GM23338 (cell line): ENCODE measurements at regions not wholly inside any gene's neighbourhood (a gene's known extent, or its start where the extent isn't known, plus 50 kb on each side); places are given as distances from the start of the nearest gene placed in this dataset.
A peak's percentile ranks its signal among the peaks of the same experiment; 100 is the strongest.

Source experiments
- ATAC-seq: fragments of 200-7000 bp; cut with Tn5 transposase; 3 replicates; pipeline ENCODE4 v1.9.1; 2020
- DNase-seq: peaks from one replicate; pipeline ENCODE4 v3.0.0-alpha.2; 2015; ENCODE audit warnings: low spot score
- H2AFZ ChIP-seq: fragments of 200-600 bp; sonication (generic); 2 replicates; pipeline ENCODE4 v1.8.0; 2016; ENCODE audit warnings: antibody characterized with exemption, mild to moderate bottlenecking, moderate library complexity
- H3F3A ChIP-seq: fragments of 200-600 bp; sonication (generic); replicated peaks from 2 replicates; pipeline ENCODE4 v1.8.0; 2017; ENCODE audit warnings: antibody characterized with exemption, mixed run types, low read depth
- H3K27ac ChIP-seq: fragments of 200-600 bp; sonication (generic); 2 replicates; pipeline ENCODE4 v1.6.1; 2016; ENCODE audit warnings: low read depth
- H3K27me3 ChIP-seq: fragments of 200-600 bp; sonication (generic); 2 replicates; pipeline ENCODE4 v1.8.0; 2016; ENCODE audit warnings: mild to moderate bottlenecking, mixed run types, moderate library complexity; ENCODE audit not compliant: insufficient read depth
- H3K36me3 ChIP-seq: fragments of 200-600 bp; sonication (generic); 2 replicates; pipeline ENCODE4 v1.8.0; 2016; ENCODE audit warnings: mild to moderate bottlenecking; ENCODE audit not compliant: insufficient read depth
- H3K4me1 ChIP-seq: fragments of 200-600 bp; sonication (generic); 2 replicates; pipeline ENCODE4 v1.8.0; 2016; ENCODE audit warnings: mild to moderate bottlenecking, moderate library complexity; ENCODE audit not compliant: insufficient read depth
- H3K4me2 ChIP-seq: fragments of 200-600 bp; sonication (generic); 2 replicates; pipeline ENCODE4 v1.7.1; 2017; ENCODE audit warnings: mixed run types
- H3K4me3 ChIP-seq: fragments of 200-600 bp; sonication (generic); 2 replicates; pipeline ENCODE4 v1.6.1; 2016; ENCODE audit warnings: mixed run types
- H3K79me2 ChIP-seq: fragments of 200-600 bp; sonication (generic); replicated peaks from 2 replicates; pipeline ENCODE4 v1.8.0; 2017; ENCODE audit warnings: mild to moderate bottlenecking; ENCODE audit not compliant: insufficient read depth
- H3K9me2 ChIP-seq: fragments of 200-600 bp; sonication (generic); 2 replicates; pipeline ENCODE4 v1.8.0; 2017; ENCODE audit not compliant: insufficient read depth
- H4K20me1 ChIP-seq: fragments of 200-600 bp; sonication (generic); replicated peaks from 2 replicates; pipeline ENCODE4 v1.8.0; 2017; ENCODE audit warnings: mild to moderate bottlenecking; ENCODE audit not compliant: insufficient read depth
- H3K27ac Mint-ChIP-seq: 2 replicates; pipeline ENCODE4 v1.8.0; 2020; ENCODE audit warnings: inconsistent platforms, mild to moderate bottlenecking, moderate library complexity, mixed read lengths
- H3K27me3 Mint-ChIP-seq: 3 replicates; pipeline ENCODE4 v1.8.0; 2022; ENCODE audit warnings: low read depth, mild to moderate bottlenecking, moderate library complexity, mixed read lengths, inconsistent platforms; ENCODE audit not compliant: insufficient read depth, poor library complexity
- H3K36me3 Mint-ChIP-seq: 3 replicates; pipeline ENCODE4 v1.8.0; 2021; ENCODE audit warnings: low read depth, mild to moderate bottlenecking, inconsistent platforms, moderate library complexity, mixed read lengths
- H3K4me1 Mint-ChIP-seq: 3 replicates; pipeline ENCODE4 v1.8.0; 2020; ENCODE audit warnings: mild to moderate bottlenecking, inconsistent platforms, mixed read lengths
- H3K4me3 Mint-ChIP-seq: 3 replicates; pipeline ENCODE4 v1.8.0; 2021; ENCODE audit warnings: moderate library complexity, mild to moderate bottlenecking, inconsistent platforms, mixed read lengths
- H3K9me3 Mint-ChIP-seq: 3 replicates; pipeline ENCODE4 v1.8.0; 2020; ENCODE audit warnings: moderate library complexity, mild to moderate bottlenecking, inconsistent platforms, mixed read lengths
- CREB1 ChIP-seq: fragments of 250-450 bp; sonication (Bioruptor Pico); IDR thresholded peaks from 2 replicates; pipeline ENCODE4 v1.5.0; 2020; ENCODE audit warnings: low read depth, mild to moderate bottlenecking, moderate library complexity
- JUNB ChIP-seq: IDR thresholded peaks from one replicate; pipeline ENCODE4 v1.6.1; 2016; ENCODE audit warnings: antibody characterized with exemption; ENCODE audit not compliant: unreplicated experiment
- POLR2AphosphoS5 ChIP-seq: IDR thresholded peaks from 2 replicates; pipeline ENCODE4 v1.6.1; 2016; ENCODE audit warnings: antibody characterized with exemption, low read depth
- ZNF331 ChIP-seq: fragments of 250-450 bp; sonication (Bioruptor Pico); IDR thresholded peaks from 2 replicates; pipeline ENCODE4 v1.5.0; 2020; ENCODE audit warnings: low read depth, mild to moderate bottlenecking, moderate library complexity
- TF ChIP-seq, protein P1 (sequence below): IDR thresholded peaks from one replicate; pipeline ENCODE4 v1.6.1; 2018; ENCODE audit warnings: antibody characterized with exemption; ENCODE audit not compliant: unreplicated experiment
- TF ChIP-seq, protein P2 (sequence below), 2 experiments: fragments of 200-600 bp in 1 of 2; sonication (generic) in 1 of 2; conservative IDR thresholded peaks; 2 replicates each; pipeline versions ENCODE4 v1.5.1 to v1.6.1; 2016 to 2017; ENCODE audit warnings: antibody characterized with exemption in 2 of 2, low read depth in 2 of 2, mild to moderate bottlenecking in 2 of 2, moderate library complexity in 1 of 2
- TF ChIP-seq, protein P3 (sequence below): IDR thresholded peaks from 2 replicates; pipeline ENCODE4 v1.6.1; 2016; ENCODE audit warnings: antibody characterized with exemption
- TF ChIP-seq, protein P4 (sequence below): fragments of 250-450 bp; sonication (Bioruptor Pico); IDR thresholded peaks from 2 replicates; pipeline ENCODE4 v1.5.0; 2020; ENCODE audit warnings: mild to moderate bottlenecking, moderate library complexity

DNA sequence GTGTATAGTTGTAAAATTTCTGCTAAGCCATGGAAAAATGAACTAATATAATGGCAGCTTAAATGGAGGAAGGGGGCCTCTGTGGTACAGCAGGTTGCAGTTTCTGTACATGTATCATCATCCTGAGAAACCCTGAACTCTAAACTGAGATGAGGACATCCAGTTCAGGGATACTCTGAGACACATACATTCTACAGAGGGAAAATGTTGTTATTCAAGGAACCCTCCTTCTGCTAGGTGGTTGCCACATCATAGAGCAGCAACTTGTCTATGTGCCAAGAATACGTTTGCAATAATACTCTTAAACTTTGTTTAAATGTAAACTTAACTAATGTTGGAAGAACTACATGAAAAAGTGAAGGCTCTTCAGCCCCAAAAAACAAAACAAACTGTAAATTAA, 1310.8 kb upstream of the WWC1 start:
- H3K9me2 ChIP-seq = no peaks in the 10 kb centered on the region
- no peak overlapping the region for H2AFZ ChIP-seq
- H3K27me3 ChIP-seq = peaks cover 14% of the 10 kb centered on the region
- ATAC-seq = no peak
- no peaks in the 10 kb centered on the region for H4K20me1 ChIP-seq
- no peaks in the 10 kb centered on the region for H3F3A ChIP-seq
- Mint-ChIP-seq H3K4me1 (peaks cover 45% of the 10 kb centered on the region), H3K36me3 (no peaks in the 10 kb centered on the region; the same call in 2 of the 3 replicates), H3K27me3 (peaks cover 10% of the 10 kb centered on the region), H3K9me3 (no peaks in the 10 kb centered on the region), H3K4me3 (peak overlapping the region; percentile 89; the same call in 1 of the 3 replicates), H3K27ac (no peak overlapping the region)
- TF ChIP-seq, protein P1, sequence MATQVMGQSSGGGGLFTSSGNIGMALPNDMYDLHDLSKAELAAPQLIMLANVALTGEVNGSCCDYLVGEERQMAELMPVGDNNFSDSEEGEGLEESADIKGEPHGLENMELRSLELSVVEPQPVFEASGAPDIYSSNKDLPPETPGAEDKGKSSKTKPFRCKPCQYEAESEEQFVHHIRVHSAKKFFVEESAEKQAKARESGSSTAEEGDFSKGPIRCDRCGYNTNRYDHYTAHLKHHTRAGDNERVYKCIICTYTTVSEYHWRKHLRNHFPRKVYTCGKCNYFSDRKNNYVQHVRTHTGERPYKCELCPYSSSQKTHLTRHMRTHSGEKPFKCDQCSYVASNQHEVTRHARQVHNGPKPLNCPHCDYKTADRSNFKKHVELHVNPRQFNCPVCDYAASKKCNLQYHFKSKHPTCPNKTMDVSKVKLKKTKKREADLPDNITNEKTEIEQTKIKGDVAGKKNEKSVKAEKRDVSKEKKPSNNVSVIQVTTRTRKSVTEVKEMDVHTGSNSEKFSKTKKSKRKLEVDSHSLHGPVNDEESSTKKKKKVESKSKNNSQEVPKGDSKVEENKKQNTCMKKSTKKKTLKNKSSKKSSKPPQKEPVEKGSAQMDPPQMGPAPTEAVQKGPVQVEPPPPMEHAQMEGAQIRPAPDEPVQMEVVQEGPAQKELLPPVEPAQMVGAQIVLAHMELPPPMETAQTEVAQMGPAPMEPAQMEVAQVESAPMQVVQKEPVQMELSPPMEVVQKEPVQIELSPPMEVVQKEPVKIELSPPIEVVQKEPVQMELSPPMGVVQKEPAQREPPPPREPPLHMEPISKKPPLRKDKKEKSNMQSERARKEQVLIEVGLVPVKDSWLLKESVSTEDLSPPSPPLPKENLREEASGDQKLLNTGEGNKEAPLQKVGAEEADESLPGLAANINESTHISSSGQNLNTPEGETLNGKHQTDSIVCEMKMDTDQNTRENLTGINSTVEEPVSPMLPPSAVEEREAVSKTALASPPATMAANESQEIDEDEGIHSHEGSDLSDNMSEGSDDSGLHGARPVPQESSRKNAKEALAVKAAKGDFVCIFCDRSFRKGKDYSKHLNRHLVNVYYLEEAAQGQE = no peak
- TF ChIP-seq JUNB = no peak
- TF ChIP-seq, protein P2, sequence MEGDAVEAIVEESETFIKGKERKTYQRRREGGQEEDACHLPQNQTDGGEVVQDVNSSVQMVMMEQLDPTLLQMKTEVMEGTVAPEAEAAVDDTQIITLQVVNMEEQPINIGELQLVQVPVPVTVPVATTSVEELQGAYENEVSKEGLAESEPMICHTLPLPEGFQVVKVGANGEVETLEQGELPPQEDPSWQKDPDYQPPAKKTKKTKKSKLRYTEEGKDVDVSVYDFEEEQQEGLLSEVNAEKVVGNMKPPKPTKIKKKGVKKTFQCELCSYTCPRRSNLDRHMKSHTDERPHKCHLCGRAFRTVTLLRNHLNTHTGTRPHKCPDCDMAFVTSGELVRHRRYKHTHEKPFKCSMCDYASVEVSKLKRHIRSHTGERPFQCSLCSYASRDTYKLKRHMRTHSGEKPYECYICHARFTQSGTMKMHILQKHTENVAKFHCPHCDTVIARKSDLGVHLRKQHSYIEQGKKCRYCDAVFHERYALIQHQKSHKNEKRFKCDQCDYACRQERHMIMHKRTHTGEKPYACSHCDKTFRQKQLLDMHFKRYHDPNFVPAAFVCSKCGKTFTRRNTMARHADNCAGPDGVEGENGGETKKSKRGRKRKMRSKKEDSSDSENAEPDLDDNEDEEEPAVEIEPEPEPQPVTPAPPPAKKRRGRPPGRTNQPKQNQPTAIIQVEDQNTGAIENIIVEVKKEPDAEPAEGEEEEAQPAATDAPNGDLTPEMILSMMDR (conservative IDR thresholded peaks at IDR 0.05; ENCODE audit: low read depth in 2 of 2) = no peak
- TF ChIP-seq, protein P3, sequence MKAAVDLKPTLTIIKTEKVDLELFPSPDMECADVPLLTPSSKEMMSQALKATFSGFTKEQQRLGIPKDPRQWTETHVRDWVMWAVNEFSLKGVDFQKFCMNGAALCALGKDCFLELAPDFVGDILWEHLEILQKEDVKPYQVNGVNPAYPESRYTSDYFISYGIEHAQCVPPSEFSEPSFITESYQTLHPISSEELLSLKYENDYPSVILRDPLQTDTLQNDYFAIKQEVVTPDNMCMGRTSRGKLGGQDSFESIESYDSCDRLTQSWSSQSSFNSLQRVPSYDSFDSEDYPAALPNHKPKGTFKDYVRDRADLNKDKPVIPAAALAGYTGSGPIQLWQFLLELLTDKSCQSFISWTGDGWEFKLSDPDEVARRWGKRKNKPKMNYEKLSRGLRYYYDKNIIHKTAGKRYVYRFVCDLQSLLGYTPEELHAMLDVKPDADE = no peak
- no peak for TF ChIP-seq CREB1
- TF ChIP-seq POLR2AphosphoS5 = no peak
- TF ChIP-seq, protein P4, sequence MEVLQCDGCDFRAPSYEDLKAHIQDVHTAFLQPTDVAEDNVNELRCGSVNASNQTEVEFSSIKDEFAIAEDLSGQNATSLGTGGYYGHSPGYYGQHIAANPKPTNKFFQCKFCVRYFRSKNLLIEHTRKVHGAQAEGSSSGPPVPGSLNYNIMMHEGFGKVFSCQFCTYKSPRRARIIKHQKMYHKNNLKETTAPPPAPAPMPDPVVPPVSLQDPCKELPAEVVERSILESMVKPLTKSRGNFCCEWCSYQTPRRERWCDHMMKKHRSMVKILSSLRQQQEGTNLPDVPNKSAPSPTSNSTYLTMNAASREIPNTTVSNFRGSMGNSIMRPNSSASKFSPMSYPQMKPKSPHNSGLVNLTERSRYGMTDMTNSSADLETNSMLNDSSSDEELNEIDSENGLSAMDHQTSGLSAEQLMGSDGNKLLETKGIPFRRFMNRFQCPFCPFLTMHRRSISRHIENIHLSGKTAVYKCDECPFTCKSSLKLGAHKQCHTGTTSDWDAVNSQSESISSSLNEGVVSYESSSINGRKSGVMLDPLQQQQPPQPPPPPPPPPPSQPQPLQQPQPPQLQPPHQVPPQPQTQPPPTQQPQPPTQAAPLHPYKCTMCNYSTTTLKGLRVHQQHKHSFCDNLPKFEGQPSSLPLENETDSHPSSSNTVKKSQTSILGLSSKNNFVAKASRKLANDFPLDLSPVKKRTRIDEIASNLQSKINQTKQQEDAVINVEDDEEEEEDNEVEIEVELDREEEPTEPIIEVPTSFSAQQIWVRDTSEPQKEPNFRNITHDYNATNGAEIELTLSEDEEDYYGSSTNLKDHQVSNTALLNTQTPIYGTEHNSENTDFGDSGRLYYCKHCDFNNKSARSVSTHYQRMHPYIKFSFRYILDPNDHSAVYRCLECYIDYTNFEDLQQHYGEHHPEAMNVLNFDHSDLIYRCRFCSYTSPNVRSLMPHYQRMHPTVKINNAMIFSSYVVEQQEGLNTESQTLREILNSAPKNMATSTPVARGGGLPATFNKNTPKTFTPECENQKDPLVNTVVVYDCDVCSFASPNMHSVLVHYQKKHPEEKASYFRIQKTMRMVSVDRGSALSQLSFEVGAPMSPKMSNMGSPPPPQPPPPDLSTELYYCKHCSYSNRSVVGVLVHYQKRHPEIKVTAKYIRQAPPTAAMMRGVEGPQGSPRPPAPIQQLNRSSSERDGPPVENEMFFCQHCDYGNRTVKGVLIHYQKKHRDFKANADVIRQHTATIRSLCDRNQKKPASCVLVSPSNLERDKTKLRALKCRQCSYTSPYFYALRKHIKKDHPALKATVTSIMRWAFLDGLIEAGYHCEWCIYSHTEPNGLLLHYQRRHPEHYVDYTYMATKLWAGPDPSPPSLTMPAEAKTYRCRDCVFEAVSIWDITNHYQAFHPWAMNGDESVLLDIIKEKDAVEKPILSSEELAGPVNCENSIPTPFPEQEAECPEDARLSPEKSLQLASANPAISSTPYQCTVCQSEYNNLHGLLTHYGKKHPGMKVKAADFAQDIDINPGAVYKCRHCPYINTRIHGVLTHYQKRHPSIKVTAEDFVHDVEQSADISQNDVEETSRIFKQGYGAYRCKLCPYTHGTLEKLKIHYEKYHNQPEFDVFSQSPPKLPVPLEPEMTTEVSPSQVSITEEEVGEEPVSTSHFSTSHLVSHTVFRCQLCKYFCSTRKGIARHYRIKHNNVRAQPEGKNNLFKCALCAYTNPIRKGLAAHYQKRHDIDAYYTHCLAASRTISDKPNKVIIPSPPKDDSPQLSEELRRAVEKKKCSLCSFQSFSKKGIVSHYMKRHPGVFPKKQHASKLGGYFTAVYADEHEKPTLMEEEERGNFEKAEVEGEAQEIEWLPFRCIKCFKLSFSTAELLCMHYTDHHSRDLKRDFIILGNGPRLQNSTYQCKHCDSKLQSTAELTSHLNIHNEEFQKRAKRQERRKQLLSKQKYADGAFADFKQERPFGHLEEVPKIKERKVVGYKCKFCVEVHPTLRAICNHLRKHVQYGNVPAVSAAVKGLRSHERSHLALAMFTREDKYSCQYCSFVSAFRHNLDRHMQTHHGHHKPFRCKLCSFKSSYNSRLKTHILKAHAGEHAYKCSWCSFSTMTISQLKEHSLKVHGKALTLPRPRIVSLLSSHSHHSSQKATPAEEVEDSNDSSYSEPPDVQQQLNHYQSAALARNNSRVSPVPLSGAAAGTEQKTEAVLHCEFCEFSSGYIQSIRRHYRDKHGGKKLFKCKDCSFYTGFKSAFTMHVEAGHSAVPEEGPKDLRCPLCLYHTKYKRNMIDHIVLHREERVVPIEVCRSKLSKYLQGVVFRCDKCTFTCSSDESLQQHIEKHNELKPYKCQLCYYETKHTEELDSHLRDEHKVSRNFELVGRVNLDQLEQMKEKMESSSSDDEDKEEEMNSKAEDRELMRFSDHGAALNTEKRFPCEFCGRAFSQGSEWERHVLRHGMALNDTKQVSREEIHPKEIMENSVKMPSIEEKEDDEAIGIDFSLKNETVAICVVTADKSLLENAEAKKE (CRISPR knock-in tag) = no peak
- no peak for TF ChIP-seq ZNF331 (CRISPR knock-in tag)
- H3K79me2 ChIP-seq = no peaks in the 10 kb centered on the region
- H3K4me2 ChIP-seq = peak overlapping the region; percentile 96; the same call in 1 of the 2 replicates
- no peak overlapping the region for H3K27ac ChIP-seq
- H3K36me3 ChIP-seq = no peaks in the 10 kb centered on the region
- peaks cover 44% of the 10 kb centered on the region for H3K4me1 ChIP-seq
- peak overlapping the region; percentile 91; the same call in 1 of the 2 replicates for H3K4me3 ChIP-seq
- DNase-seq = no peak
